ENCODE measurements at regions not wholly inside any gene's neighbourhood (a gene's known extent, or its start where the extent isn't known, plus 50 kb on each side); places are given as distances from the start of the nearest gene placed in this dataset.
A peak's percentile ranks its signal among the peaks of the same experiment; 100 is the strongest.

DNA sequence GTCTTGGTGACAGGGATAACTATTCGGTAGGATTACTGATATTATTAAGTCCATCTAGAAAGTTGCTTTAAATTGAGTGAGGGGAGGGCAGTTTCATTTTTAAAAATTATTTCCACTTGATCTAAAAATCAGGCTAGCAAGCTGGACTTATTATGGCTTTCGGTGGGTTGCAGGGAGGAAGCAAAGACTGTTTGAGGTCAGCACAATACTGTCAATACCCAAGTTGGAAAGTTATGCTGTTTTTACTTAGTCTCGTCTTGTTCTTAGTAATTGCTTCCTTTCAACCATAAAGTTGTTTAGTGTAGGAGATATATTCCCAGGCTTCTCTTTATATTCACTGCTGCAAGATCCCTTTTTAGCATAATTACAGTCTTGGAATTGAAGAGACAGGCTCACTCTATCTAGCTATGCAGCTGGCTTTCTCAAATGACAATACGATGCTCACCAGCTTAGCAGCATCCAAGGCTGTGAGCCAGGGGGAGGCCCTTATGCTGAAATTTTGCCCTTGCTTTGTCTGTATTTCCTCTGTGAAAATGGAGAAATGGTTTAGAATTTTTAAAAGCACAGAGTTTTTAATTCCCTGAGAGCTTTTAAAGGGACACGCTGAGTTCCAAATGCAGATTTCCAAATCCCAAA lies 68.2 kb upstream of the APC start:
- no peak overlapping the region for H4K12ac ChIP-seq (ENCODE audit: low read depth, low read length)
- WGBS (ENCODE audit: extremely low coverage, insufficient coverage, insufficient read length) = no CpG with 5 or more reads among the region's 5 CpGs

DNA sequence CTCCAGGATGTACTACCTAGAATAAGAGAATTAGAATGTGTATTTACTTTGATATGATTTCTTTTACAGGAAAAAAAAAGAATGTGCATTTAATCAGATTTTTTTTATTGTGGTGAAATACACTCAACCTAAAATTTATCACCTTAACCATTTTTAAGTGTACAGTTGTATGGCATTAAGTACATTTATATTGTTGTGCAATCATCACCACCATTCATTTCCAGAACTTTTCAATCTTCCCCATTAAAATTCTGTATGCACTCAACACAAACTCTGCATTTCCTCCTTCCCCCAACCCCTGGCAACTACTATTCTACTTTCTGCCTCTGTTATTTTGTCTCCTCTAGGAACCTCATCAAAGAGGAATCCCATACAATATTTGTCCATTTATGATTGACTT lies 66.0 kb upstream of the APC start:
- H2BK5ac ChIP-seq (ENCODE audit: low read depth, low read length, poor library complexity) = no peak overlapping the region
- H4K91ac ChIP-seq (ENCODE audit: low read depth, low read length) = no peak overlapping the region
- no peak overlapping the region for H3K27ac ChIP-seq (ENCODE audit: low read depth, low read length)
- H3K79me1 ChIP-seq (ENCODE audit: low read length) = no peaks in the 10 kb centered on the region
- no peak overlapping the region for H4K8ac ChIP-seq (ENCODE audit: low read depth, low read length)
- no peak overlapping the region for H3K14ac ChIP-seq (ENCODE audit: low read length)
- H3K18ac ChIP-seq (ENCODE audit: low read length) = no peak overlapping the region
- H3K27me3 ChIP-seq (ENCODE audit: insufficient read depth, low read length) = no peaks in the 10 kb centered on the region
- H2BK12ac ChIP-seq (ENCODE audit: low read length) = no peak overlapping the region
- H3K4ac ChIP-seq (ENCODE audit: low read depth, low read length) = no peak overlapping the region
- no peak overlapping the region for H2AK5ac ChIP-seq (ENCODE audit: low read length)
- H3K9ac ChIP-seq (ENCODE audit: low read length) = no peak overlapping the region
- no peak overlapping the region for H4K12ac ChIP-seq (ENCODE audit: low read depth, low read length)
- no peaks in the 10 kb centered on the region for H3K4me1 ChIP-seq (ENCODE audit: control insufficient read depth in 1 of 2, insufficient read depth in 2 of 2, low read length in 2 of 2)
- H3K79me2 ChIP-seq (ENCODE audit: control insufficient read depth, insufficient read depth, low read length, poor library complexity) = no peaks in the 10 kb centered on the region
- no peak for DNase-seq
- H3K36me3 ChIP-seq (ENCODE audit: control insufficient read depth in 1 of 2, insufficient read depth in 2 of 2, low read length in 2 of 2) = no peaks in the 10 kb centered on the region
- no peak overlapping the region for H2AFZ ChIP-seq (ENCODE audit: insufficient read depth, low read length, poor library complexity)
- H3K23ac ChIP-seq (ENCODE audit: low read length) = no peak overlapping the region
- H2BK120ac ChIP-seq (ENCODE audit: insufficient read depth, low read length, poor library complexity) = no peak overlapping the region
- H3K4me2 ChIP-seq (ENCODE audit: low read length) = no peak overlapping the region
- no peak overlapping the region for H3K4me3 ChIP-seq (ENCODE audit: low read depth, low read length)
- no peaks in the 10 kb centered on the region for H3K9me3 ChIP-seq (ENCODE audit: insufficient read depth, low read depth, low read length)

More for the DNA sequence above, 68.2 kb upstream of the APC start:
- H2AK5ac ChIP-seq (ENCODE audit: low read length) = no peak overlapping the region
- no peak overlapping the region for H2AFZ ChIP-seq (ENCODE audit: insufficient read depth, low read length, poor library complexity)
- H4K8ac ChIP-seq (ENCODE audit: low read depth, low read length) = no peak overlapping the region
- no peak overlapping the region for H3K14ac ChIP-seq (ENCODE audit: low read length)
- no peak overlapping the region for H3K23ac ChIP-seq (ENCODE audit: low read length)
- H3K4ac ChIP-seq (ENCODE audit: low read depth, low read length) = no peak overlapping the region
- no peak overlapping the region for H3K18ac ChIP-seq (ENCODE audit: low read length)
- no peaks in the 10 kb centered on the region for H3K79me2 ChIP-seq (ENCODE audit: control insufficient read depth, insufficient read depth, low read length, poor library complexity)
- no peak overlapping the region for H4K91ac ChIP-seq (ENCODE audit: low read depth, low read length)
- no peak overlapping the region for H3K27ac ChIP-seq (ENCODE audit: low read depth, low read length)
- H3K4me3 ChIP-seq (ENCODE audit: low read depth, low read length) = no peak overlapping the region
- no peak overlapping the region for H2BK120ac ChIP-seq (ENCODE audit: insufficient read depth, low read length, poor library complexity)
- no peak overlapping the region for H2BK12ac ChIP-seq (ENCODE audit: low read length)
- no peaks in the 10 kb centered on the region for H3K9me3 ChIP-seq (ENCODE audit: insufficient read depth, low read depth, low read length)
- H2BK5ac ChIP-seq (ENCODE audit: low read depth, low read length, poor library complexity) = no peak overlapping the region
- H3K4me1 ChIP-seq (ENCODE audit: control insufficient read depth in 1 of 2, insufficient read depth in 2 of 2, low read length in 2 of 2) = no peaks in the 10 kb centered on the region
- no peaks in the 10 kb centered on the region for H3K79me1 ChIP-seq (ENCODE audit: low read length)
- H3K27me3 ChIP-seq (ENCODE audit: insufficient read depth, low read length) = no peaks in the 10 kb centered on the region
- no peak for DNase-seq
- H3K36me3 ChIP-seq (ENCODE audit: control insufficient read depth in 1 of 2, insufficient read depth in 2 of 2, low read length in 2 of 2) = no peaks in the 10 kb centered on the region
- H3K9ac ChIP-seq (ENCODE audit: low read length) = no peak overlapping the region
- H3K4me2 ChIP-seq (ENCODE audit: low read length) = no peak overlapping the region

DNA sequence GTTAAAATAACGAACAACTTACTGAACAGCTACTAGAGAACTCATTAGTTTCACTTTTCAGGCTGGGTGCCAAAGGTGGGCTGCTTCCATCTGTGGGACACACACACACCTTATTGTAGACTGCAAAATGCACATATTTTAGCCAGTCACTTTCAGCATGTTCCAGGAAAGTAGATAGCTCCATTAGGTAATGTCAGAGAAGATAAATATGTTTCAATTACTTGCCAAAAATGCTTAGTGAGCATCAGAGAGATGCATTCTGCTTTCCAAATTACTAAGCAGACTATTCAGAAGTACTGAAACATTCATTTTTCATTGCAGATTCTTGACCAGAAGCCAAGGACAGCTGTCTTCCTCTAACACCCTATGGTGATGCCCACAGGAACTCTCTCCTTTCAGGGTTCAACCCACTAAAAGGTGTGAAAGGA lies 56.2 kb upstream of the APC start:
- Histone ChIP-seq H3K14ac (ENCODE audit: low read length) (no peak overlapping the region), H3K79me1 (ENCODE audit: low read length) (no peaks in the 10 kb centered on the region), H2AFZ (ENCODE audit: insufficient read depth, low read length, poor library complexity) (no peak overlapping the region), H2BK5ac (ENCODE audit: low read depth, low read length, poor library complexity) (no peak overlapping the region), H3K4me3 (ENCODE audit: low read depth, low read length) (no peak overlapping the region), H3K4me1 (ENCODE audit: control insufficient read depth in 1 of 2, insufficient read depth in 2 of 2, low read length in 2 of 2) (no peaks in the 10 kb centered on the region), H4K91ac (ENCODE audit: low read depth, low read length) (no peak overlapping the region), H3K9ac (ENCODE audit: low read length) (no peak overlapping the region), H3K79me2 (ENCODE audit: control insufficient read depth, insufficient read depth, low read length, poor library complexity) (no peaks in the 10 kb centered on the region), H4K12ac (ENCODE audit: low read depth, low read length) (no peak overlapping the region), H3K4ac (ENCODE audit: low read depth, low read length) (no peak overlapping the region), H3K27ac (ENCODE audit: low read depth, low read length) (no peak overlapping the region), H3K4me2 (ENCODE audit: low read length) (no peak overlapping the region), H3K9me3 (ENCODE audit: insufficient read depth, low read depth, low read length) (peaks cover 4% of the 10 kb centered on the region), H4K8ac (ENCODE audit: low read depth, low read length) (no peak overlapping the region), H2BK12ac (ENCODE audit: low read length) (no peak overlapping the region), H2AK5ac (ENCODE audit: low read length) (no peak overlapping the region), H2BK120ac (ENCODE audit: insufficient read depth, low read length, poor library complexity) (no peak overlapping the region), H3K18ac (ENCODE audit: low read length) (no peak overlapping the region), H3K23ac (ENCODE audit: low read length) (no peak overlapping the region), H3K27me3 (ENCODE audit: insufficient read depth, low read length) (no peaks in the 10 kb centered on the region), H3K36me3 (ENCODE audit: control insufficient read depth in 1 of 2, insufficient read depth in 2 of 2, low read length in 2 of 2) (no peaks in the 10 kb centered on the region)
- WGBS (ENCODE audit: extremely low coverage, insufficient coverage, insufficient read length) = no CpG with 5 or more reads among the region's 1 CpG
- no peak for DNase-seq

DNA sequence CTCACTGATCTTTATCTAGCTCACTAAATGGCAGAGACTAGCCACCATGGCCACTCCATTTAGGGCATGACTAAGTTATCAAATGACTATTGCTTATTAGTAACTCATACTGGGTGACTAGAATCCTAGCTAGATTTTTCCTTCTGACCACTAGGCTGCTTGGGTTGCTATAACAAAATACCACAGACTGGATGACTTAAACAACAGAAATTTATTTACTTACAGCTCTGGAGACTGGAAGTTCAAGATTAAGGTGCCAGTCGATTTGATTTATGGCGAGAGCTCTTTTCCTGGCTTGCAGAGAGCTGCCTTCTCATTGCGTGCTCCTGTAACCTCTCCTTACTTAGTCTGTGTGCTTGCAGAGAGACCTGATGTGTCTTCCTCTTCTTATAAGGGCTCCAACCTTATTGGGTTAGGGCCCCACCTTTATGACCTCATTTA lies 55.0 kb upstream of the APC start:
- Histone ChIP-seq H3K27me3 (ENCODE audit: insufficient read depth, low read length) (no peaks in the 10 kb centered on the region), H3K4me2 (ENCODE audit: low read length) (no peak overlapping the region), H3K23ac (ENCODE audit: low read length) (no peak overlapping the region), H4K91ac (ENCODE audit: low read depth, low read length) (no peak overlapping the region), H2BK5ac (ENCODE audit: low read depth, low read length, poor library complexity) (no peak overlapping the region), H3K27ac (ENCODE audit: low read depth, low read length) (no peak overlapping the region), H3K9ac (ENCODE audit: low read length) (no peak overlapping the region), H2AFZ (ENCODE audit: insufficient read depth, low read length, poor library complexity) (no peak overlapping the region), H3K4ac (ENCODE audit: low read depth, low read length) (no peak overlapping the region), H2BK12ac (ENCODE audit: low read length) (no peak overlapping the region), H2AK5ac (ENCODE audit: low read length) (no peak overlapping the region), H3K4me1 (ENCODE audit: control insufficient read depth in 1 of 2, insufficient read depth in 2 of 2, low read length in 2 of 2) (no peaks in the 10 kb centered on the region), H3K14ac (ENCODE audit: low read length) (no peak overlapping the region), H2BK120ac (ENCODE audit: insufficient read depth, low read length, poor library complexity) (no peak overlapping the region), H4K8ac (ENCODE audit: low read depth, low read length) (no peak overlapping the region), H3K79me1 (ENCODE audit: low read length) (no peaks in the 10 kb centered on the region), H3K4me3 (ENCODE audit: low read depth, low read length) (no peak overlapping the region), H3K18ac (ENCODE audit: low read length) (no peak overlapping the region), H3K79me2 (ENCODE audit: control insufficient read depth, insufficient read depth, low read length, poor library complexity) (no peaks in the 10 kb centered on the region), H3K36me3 (ENCODE audit: control insufficient read depth in 1 of 2, insufficient read depth in 2 of 2, low read length in 2 of 2) (no peaks in the 10 kb centered on the region), H3K9me3 (ENCODE audit: insufficient read depth, low read depth, low read length) (peaks cover 4% of the 10 kb centered on the region), H4K12ac (ENCODE audit: low read depth, low read length) (no peak overlapping the region)
- WGBS (ENCODE audit: extremely low coverage, insufficient coverage, insufficient read length) = no CpG with 5 or more reads among the region's 3 CpGs
- peak; percentile 49 to 84 for DNase-seq
